Mucosa of rectum (tissue), 2 donors: ENCODE measurements at regions not wholly inside any gene's neighbourhood (a gene's known extent, or its start where the extent isn't known, plus 50 kb on each side); places are given as distances from the start of the nearest gene placed in this dataset.

Source experiments
- H3K27ac ChIP-seq, 2 donors: one replicate each; pipeline ENCODE4 v1.7.0; 2013; ENCODE audit warnings: inconsistent platforms in 2 of 2, low read depth in 2 of 2, low read length in 2 of 2
- H3K27me3 ChIP-seq, 2 donors: one replicate each; pipeline ENCODE4 v1.7.0; 2013; ENCODE audit warnings: low read length in 2 of 2; ENCODE audit not compliant: control insufficient read depth in 2 of 2, insufficient read depth in 2 of 2
- H3K36me3 ChIP-seq, 2 donors: one replicate each; pipeline ENCODE4 v1.7.0; 2013; ENCODE audit warnings: low read length in 2 of 2; ENCODE audit not compliant: control insufficient read depth in 2 of 2, insufficient read depth in 2 of 2
- H3K4me1 ChIP-seq, 2 donors: one replicate each; pipeline ENCODE4 v1.7.0; 2013; ENCODE audit warnings: low read length in 2 of 2, mild to moderate bottlenecking in 1 of 2; ENCODE audit not compliant: control insufficient read depth in 2 of 2, insufficient read depth in 2 of 2
- H3K4me3 ChIP-seq, 2 donors: one replicate each; pipeline ENCODE4 v1.7.0; 2013; ENCODE audit warnings: low read length in 2 of 2
- H3K9ac ChIP-seq, 2 donors: one replicate each; pipeline ENCODE4 v1.7.0; 2013; ENCODE audit warnings: low read length in 2 of 2, low read depth in 1 of 2, mild to moderate bottlenecking in 1 of 2
- H3K9me3 ChIP-seq, 2 donors: one replicate each; pipeline ENCODE4 v1.7.0; 2013; ENCODE audit warnings: low read length in 2 of 2; ENCODE audit not compliant: control insufficient read depth in 2 of 2
- donor health status: healthy.
- donor health status: Normal muscosa, but diverticular disease.

GRCh38 chr4:146088690-146089089 lies 86.8 kb upstream of the LSM6 start:
- H3K27me3 ChIP-seq = no peaks in the 10 kb centered on the region
- H3K4me3 ChIP-seq = no peak overlapping the region
- H3K27ac ChIP-seq = no peak overlapping the region
- H3K9ac ChIP-seq = no peak overlapping the region
- no peaks in the 10 kb centered on the region for H3K36me3 ChIP-seq
- H3K4me1 ChIP-seq = no peaks in the 10 kb centered on the region
- no peaks in the 10 kb centered on the region for H3K9me3 ChIP-seq

- H3K27me3 ChIP-seq = no peaks in the 10 kb centered on the region
- H3K9me3 ChIP-seq = no peaks in the 10 kb centered on the region
- H3K4me1 ChIP-seq = no peaks in the 10 kb centered on the region
- no peak overlapping the region for H3K27ac ChIP-seq
- no peak overlapping the region for H3K4me3 ChIP-seq
- no peaks in the 10 kb centered on the region for H3K36me3 ChIP-seq
- no peak overlapping the region for H3K9ac ChIP-seq
Measured at GRCh38 chr4:146087856-146088255, 87.7 kb upstream of the LSM6 start.

- no peak overlapping the region for H3K27ac ChIP-seq
- H3K4me3 ChIP-seq = no peak overlapping the region
- H3K9me3 ChIP-seq = no peaks in the 10 kb centered on the region
- H3K36me3 ChIP-seq = no peaks in the 10 kb centered on the region
- no peak overlapping the region for H3K9ac ChIP-seq
- H3K27me3 ChIP-seq = no peaks in the 10 kb centered on the region
- H3K4me1 ChIP-seq = no peaks in the 10 kb centered on the region
Measured at GRCh38 chr4:146076081-146076480, 99.4 kb upstream of the LSM6 start.

GRCh38 chr4:146073517-146073916 lies 102.0 kb upstream of the LSM6 start:
- no peaks in the 10 kb centered on the region for H3K9me3 ChIP-seq

GRCh38 chr4:146072376-146072775 lies 103.1 kb upstream of the LSM6 start:
- H3K9me3 ChIP-seq = no peaks in the 10 kb centered on the region
- H3K9ac ChIP-seq = no peak overlapping the region
- H3K4me3 ChIP-seq = no peak overlapping the region
- H3K4me1 ChIP-seq = no peaks in the 10 kb centered on the region
- H3K27ac ChIP-seq = no peak overlapping the region
- no peaks in the 10 kb centered on the region for H3K27me3 ChIP-seq
- no peaks in the 10 kb centered on the region for H3K36me3 ChIP-seq

More at GRCh38 chr4:146073517-146073916, 102.0 kb upstream of the LSM6 start:
- Histone ChIP-seq H3K4me3 (no peak overlapping the region), H3K4me1 (no peaks in the 10 kb centered on the region), H3K9ac (no peak overlapping the region), H3K36me3 (no peaks in the 10 kb centered on the region), H3K27me3 (no peaks in the 10 kb centered on the region), H3K27ac (no peak overlapping the region)

GRCh38 chr4:146071390-146071789 lies 104.1 kb upstream of the LSM6 start:
- H3K4me3 ChIP-seq = no peak overlapping the region
- H3K9ac ChIP-seq = no peak overlapping the region
- H3K27me3 ChIP-seq = no peaks in the 10 kb centered on the region
- no peaks in the 10 kb centered on the region for H3K36me3 ChIP-seq
- no peak overlapping the region for H3K27ac ChIP-seq
- H3K4me1 ChIP-seq = no peaks in the 10 kb centered on the region
- no peaks in the 10 kb centered on the region for H3K9me3 ChIP-seq

GRCh38 chr4:146063143-146063542 lies 112.4 kb upstream of the LSM6 start:
- Histone ChIP-seq H3K27me3 (no peaks in the 10 kb centered on the region), H3K9ac (no peak overlapping the region), H3K9me3 (no peaks in the 10 kb centered on the region), H3K4me3 (no peak overlapping the region), H3K36me3 (no peaks in the 10 kb centered on the region), H3K27ac (no peak overlapping the region), H3K4me1 (no peaks in the 10 kb centered on the region)

GRCh38 chr4:146062340-146062739 lies 113.2 kb upstream of the LSM6 start:
- Histone ChIP-seq H3K27ac (no peak overlapping the region), H3K27me3 (no peaks in the 10 kb centered on the region), H3K4me1 (no peaks in the 10 kb centered on the region), H3K4me3 (no peak overlapping the region), H3K9ac (no peak overlapping the region), H3K9me3 (no peaks in the 10 kb centered on the region), H3K36me3 (no peaks in the 10 kb centered on the region)

GRCh38 chr4:146061610-146062334 lies 113.7 kb upstream of the LSM6 start:
- Histone ChIP-seq H3K36me3 (no peaks in the 10 kb centered on the region), H3K27me3 (no peaks in the 10 kb centered on the region), H3K27ac (no peak overlapping the region), H3K4me1 (no peaks in the 10 kb centered on the region), H3K9ac (no peak overlapping the region), H3K9me3 (no peaks in the 10 kb centered on the region), H3K4me3 (no peak overlapping the region)

GRCh38 chr4:146059865-146060264 lies 115.7 kb upstream of the LSM6 start:
- Histone ChIP-seq H3K4me1 (no peaks in the 10 kb centered on the region), H3K27ac (no peak overlapping the region), H3K27me3 (no peaks in the 10 kb centered on the region), H3K9ac (no peak overlapping the region), H3K4me3 (no peak overlapping the region), H3K36me3 (no peaks in the 10 kb centered on the region), H3K9me3 (no peaks in the 10 kb centered on the region)
